ENCODE measurements at regions not wholly inside any gene's neighbourhood (a gene's known extent, or its start where the extent isn't known, plus 50 kb on each side); places are given as distances from the start of the nearest gene placed in this dataset.

DNA sequence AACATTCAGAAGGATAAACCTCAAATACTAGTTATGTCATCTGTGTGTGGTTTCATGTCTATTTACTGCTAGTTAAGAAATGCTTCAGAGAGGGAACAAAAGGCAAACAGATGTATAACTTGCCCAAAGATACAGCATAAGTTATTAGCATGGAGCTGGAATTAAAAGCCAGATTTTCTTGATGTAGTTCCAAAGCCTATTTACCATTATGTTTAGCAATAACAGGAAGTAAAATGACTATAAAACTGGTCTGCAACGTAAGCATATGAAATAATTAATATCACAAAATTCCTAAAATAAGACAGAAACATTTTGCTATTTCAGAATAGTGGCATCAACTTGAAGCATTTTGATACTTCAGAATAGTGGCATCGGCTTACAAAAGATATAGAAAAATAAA is 1232.8 kb downstream of the NCAM2 start:
- Histone ChIP-seq H3K36me3 (replicated peaks; ENCODE audit: low read depth, low read length) (peaks cover 4% of the 10 kb centered on the region), H3K9me3 (ENCODE audit: insufficient read depth, low read length) (0 out of 2 replicates have a peak, but pooled peaks cover 4% of the 10 kb centered on the region), H2AFZ (ENCODE audit: low read depth, low read length) (no peak overlapping the region), H3K27ac (ENCODE audit: low read length) (no peak overlapping the region), H3K9ac (ENCODE audit: low read length) (no peak overlapping the region), H3K4me3 (ENCODE audit: low read length) (no peak overlapping the region), H3K27me3 (ENCODE audit: low read depth, low read length) (no peaks in the 10 kb centered on the region), H4K20me1 (ENCODE audit: insufficient read depth, low read length) (no peaks in the 10 kb centered on the region), H3K4me2 (ENCODE audit: low read length) (no peak overlapping the region), H3K79me2 (ENCODE audit: low read length) (no peaks in the 10 kb centered on the region), H3K4me1 (ENCODE audit: low read length) (no peaks in the 10 kb centered on the region)
- TF ChIP-seq, protein P1, sequence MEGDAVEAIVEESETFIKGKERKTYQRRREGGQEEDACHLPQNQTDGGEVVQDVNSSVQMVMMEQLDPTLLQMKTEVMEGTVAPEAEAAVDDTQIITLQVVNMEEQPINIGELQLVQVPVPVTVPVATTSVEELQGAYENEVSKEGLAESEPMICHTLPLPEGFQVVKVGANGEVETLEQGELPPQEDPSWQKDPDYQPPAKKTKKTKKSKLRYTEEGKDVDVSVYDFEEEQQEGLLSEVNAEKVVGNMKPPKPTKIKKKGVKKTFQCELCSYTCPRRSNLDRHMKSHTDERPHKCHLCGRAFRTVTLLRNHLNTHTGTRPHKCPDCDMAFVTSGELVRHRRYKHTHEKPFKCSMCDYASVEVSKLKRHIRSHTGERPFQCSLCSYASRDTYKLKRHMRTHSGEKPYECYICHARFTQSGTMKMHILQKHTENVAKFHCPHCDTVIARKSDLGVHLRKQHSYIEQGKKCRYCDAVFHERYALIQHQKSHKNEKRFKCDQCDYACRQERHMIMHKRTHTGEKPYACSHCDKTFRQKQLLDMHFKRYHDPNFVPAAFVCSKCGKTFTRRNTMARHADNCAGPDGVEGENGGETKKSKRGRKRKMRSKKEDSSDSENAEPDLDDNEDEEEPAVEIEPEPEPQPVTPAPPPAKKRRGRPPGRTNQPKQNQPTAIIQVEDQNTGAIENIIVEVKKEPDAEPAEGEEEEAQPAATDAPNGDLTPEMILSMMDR (IDR thresholded peaks at IDR 0.05; ENCODE audit: low read depth, low read length): no peak
- TF ChIP-seq EZH2phosphoT487 (IDR thresholded peaks at IDR 0.05; ENCODE audit: low read depth): no peak

GRCh38 chr21:22235866-22236590 is 1237.8 kb downstream of the NCAM2 start:
- H3K27ac ChIP-seq (ENCODE audit: low read length): no peak overlapping the region
- no peaks in the 10 kb centered on the region for H3K36me3 ChIP-seq (replicated peaks; ENCODE audit: low read depth, low read length)
- H3K4me2 ChIP-seq (ENCODE audit: low read length): no peak overlapping the region
- no peaks in the 10 kb centered on the region for H3K4me1 ChIP-seq (ENCODE audit: low read length)
- TF ChIP-seq EZH2phosphoT487 (IDR thresholded peaks at IDR 0.05; ENCODE audit: low read depth): no peak
- TF ChIP-seq, protein P1 (IDR thresholded peaks at IDR 0.05; ENCODE audit: low read depth, low read length): no peak
- no peaks in the 10 kb centered on the region for H4K20me1 ChIP-seq (ENCODE audit: insufficient read depth, low read length)
- H3K9ac ChIP-seq (ENCODE audit: low read length): no peak overlapping the region
- H3K9me3 ChIP-seq (ENCODE audit: insufficient read depth, low read length): no peaks in the 10 kb centered on the region
- H3K79me2 ChIP-seq (ENCODE audit: low read length): no peaks in the 10 kb centered on the region
- H3K27me3 ChIP-seq (ENCODE audit: low read depth, low read length): no peaks in the 10 kb centered on the region
- no peak overlapping the region for H2AFZ ChIP-seq (ENCODE audit: low read depth, low read length)
- H3K4me3 ChIP-seq (ENCODE audit: low read length): no peak overlapping the region

GRCh38 chr21:22244516-22244915 is 1246.3 kb downstream of the NCAM2 start:
- Histone ChIP-seq H2AFZ (ENCODE audit: low read depth, low read length) (no peak overlapping the region), H4K20me1 (ENCODE audit: insufficient read depth, low read length) (no peaks in the 10 kb centered on the region), H3K4me2 (ENCODE audit: low read length) (no peak overlapping the region), H3K4me1 (ENCODE audit: low read length) (no peaks in the 10 kb centered on the region), H3K27ac (ENCODE audit: low read length) (no peak overlapping the region), H3K36me3 (replicated peaks; ENCODE audit: low read depth, low read length) (no peaks in the 10 kb centered on the region), H3K4me3 (ENCODE audit: low read length) (no peak overlapping the region), H3K9ac (ENCODE audit: low read length) (no peak overlapping the region), H3K9me3 (ENCODE audit: insufficient read depth, low read length) (no peaks in the 10 kb centered on the region), H3K79me2 (ENCODE audit: low read length) (no peaks in the 10 kb centered on the region), H3K27me3 (ENCODE audit: low read depth, low read length) (no peaks in the 10 kb centered on the region)
- TF ChIP-seq, protein P1 (IDR thresholded peaks at IDR 0.05; ENCODE audit: low read depth, low read length): no peak
- TF ChIP-seq EZH2phosphoT487 (IDR thresholded peaks at IDR 0.05; ENCODE audit: low read depth): no peak

- Histone ChIP-seq H3K9me3 (ENCODE audit: insufficient read depth, low read length) (no peaks in the 10 kb centered on the region), H3K4me2 (ENCODE audit: low read length) (peak overlapping the region; percentile 18; the same call in 1 of the 2 replicates), H3K9ac (ENCODE audit: low read length) (no peak overlapping the region)
These were observed 1252.1 kb downstream of the NCAM2 start for GRCh38 chr21:22250355-22250754.

More at GRCh38 chr21:22250355-22250754, 1252.1 kb downstream of the NCAM2 start:
- no peaks in the 10 kb centered on the region for H3K79me2 ChIP-seq (ENCODE audit: low read length)
- no peak overlapping the region for H3K27ac ChIP-seq (ENCODE audit: low read length)
- no peaks in the 10 kb centered on the region for H3K27me3 ChIP-seq (ENCODE audit: low read depth, low read length)
- H3K4me1 ChIP-seq (ENCODE audit: low read length): peaks cover 7% of the 10 kb centered on the region
- TF ChIP-seq EZH2phosphoT487 (IDR thresholded peaks at IDR 0.05; ENCODE audit: low read depth): no peak
- TF ChIP-seq, protein P1 (IDR thresholded peaks at IDR 0.05; ENCODE audit: low read depth, low read length): no peak
- no peak overlapping the region for H3K4me3 ChIP-seq (ENCODE audit: low read length)
- no peak overlapping the region for H2AFZ ChIP-seq (ENCODE audit: low read depth, low read length)
- no peaks in the 10 kb centered on the region for H3K36me3 ChIP-seq (replicated peaks; ENCODE audit: low read depth, low read length)
- no peaks in the 10 kb centered on the region for H4K20me1 ChIP-seq (ENCODE audit: insufficient read depth, low read length)

Data from OCI-LY3 (cell line).